ENCODE measurements at regions not wholly inside any gene's neighbourhood (a gene's known extent, or its start where the extent isn't known, plus 50 kb on each side); places are given as distances from the start of the nearest gene placed in this dataset.
A peak's percentile ranks its signal among the peaks of the same experiment; 100 is the strongest.

- Histone ChIP-seq H3K4me3 (no peak overlapping the region), H3K27ac (0 out of 6 replicates have a peak overlapping the region, but pooled peaks have one; percentile 10 to 35), H3K9me3 (no peaks in the 10 kb centered on the region), H3K4me2 (peak overlapping the region; percentile 21; the same call in 1 of the 3 replicates), H3K4me1 (peaks cover 16% of the 10 kb centered on the region; the same call in 2 of the 3 replicates)
- FAIRE-seq = no peak
- DNase-seq (ENCODE audit: low read depth in 1 of 2, low spot score in 1 of 2) = peak; percentile 55 to 82
- ATAC-seq = peak; percentile 78 to 88; a peak in 5 of 6 replicates
- CTCF ChIA-PET = interaction anchor here (0.6 to 11.2 kb wide), 20 partner anchors 9 to 852 kb away, joined by 3 to 197 read pairs (median 4); no protein-coding TSS in a partner anchor
- POLR2A ChIA-PET = interaction anchor here (0.7 to 3.1 kb wide), 2 partner anchors 153 kb away, joined by 4 to 13 read pairs; partner anchors contain the start of gene GADD45A
- WGBS (ENCODE audit: missing lambda C conversion rate) = 60% methylated on average over 7 of the region's 7 CpGs
- TF ChIP-seq, protein P1, sequence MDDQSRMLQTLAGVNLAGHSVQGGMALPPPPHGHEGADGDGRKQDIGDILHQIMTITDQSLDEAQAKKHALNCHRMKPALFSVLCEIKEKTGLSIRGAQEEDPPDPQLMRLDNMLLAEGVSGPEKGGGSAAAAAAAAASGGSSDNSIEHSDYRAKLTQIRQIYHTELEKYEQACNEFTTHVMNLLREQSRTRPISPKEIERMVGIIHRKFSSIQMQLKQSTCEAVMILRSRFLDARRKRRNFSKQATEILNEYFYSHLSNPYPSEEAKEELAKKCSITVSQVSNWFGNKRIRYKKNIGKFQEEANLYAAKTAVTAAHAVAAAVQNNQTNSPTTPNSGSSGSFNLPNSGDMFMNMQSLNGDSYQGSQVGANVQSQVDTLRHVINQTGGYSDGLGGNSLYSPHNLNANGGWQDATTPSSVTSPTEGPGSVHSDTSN (IDR thresholded peaks at IDR 0.05) = no peak
- TF ChIP-seq ZC3H11A (IDR thresholded peaks at IDR 0.05) (no peak), RARB (CRISPR knock-in tag; IDR thresholded peaks at IDR 0.05) (no peak), TFCP2L1 (CRISPR knock-in tag; IDR thresholded peaks at IDR 0.05) (no peak), EHF (CRISPR knock-in tag; IDR thresholded peaks at IDR 0.05) (no peak), RNF2 (IDR thresholded peaks at IDR 0.05; ENCODE audit: borderline replicate concordance, low read depth) (no peak), ESRRA (IDR thresholded peaks at IDR 0.05; ENCODE audit: borderline replicate concordance, low read length) (no peak), HOXA7 (CRISPR knock-in tag; IDR thresholded peaks at IDR 0.05) (no peak), FOSB (CRISPR knock-in tag; IDR thresholded peaks at IDR 0.05) (no peak), SMC3 (IDR thresholded peaks at IDR 0.05) (peak; percentile 62), FOSL2 (IDR thresholded peaks at IDR 0.05) (no peak), FOSL2 (CRISPR knock-in tag; IDR thresholded peaks at IDR 0.05) (no peak), EP300 (IDR thresholded peaks at IDR 0.05) (no peak), CBX8 (IDR thresholded peaks at IDR 0.05) (no peak), NR3C1 (IDR thresholded peaks at IDR 0.05) (no peak), JUN (IDR thresholded peaks at IDR 0.05) (no peak), RAD21 (conservative IDR thresholded peaks at IDR 0.05 in 1 of 2, IDR thresholded peaks at IDR 0.05 in 1 of 2) (peak; percentile 65 to 72)
- TF ChIP-seq, protein P2, sequence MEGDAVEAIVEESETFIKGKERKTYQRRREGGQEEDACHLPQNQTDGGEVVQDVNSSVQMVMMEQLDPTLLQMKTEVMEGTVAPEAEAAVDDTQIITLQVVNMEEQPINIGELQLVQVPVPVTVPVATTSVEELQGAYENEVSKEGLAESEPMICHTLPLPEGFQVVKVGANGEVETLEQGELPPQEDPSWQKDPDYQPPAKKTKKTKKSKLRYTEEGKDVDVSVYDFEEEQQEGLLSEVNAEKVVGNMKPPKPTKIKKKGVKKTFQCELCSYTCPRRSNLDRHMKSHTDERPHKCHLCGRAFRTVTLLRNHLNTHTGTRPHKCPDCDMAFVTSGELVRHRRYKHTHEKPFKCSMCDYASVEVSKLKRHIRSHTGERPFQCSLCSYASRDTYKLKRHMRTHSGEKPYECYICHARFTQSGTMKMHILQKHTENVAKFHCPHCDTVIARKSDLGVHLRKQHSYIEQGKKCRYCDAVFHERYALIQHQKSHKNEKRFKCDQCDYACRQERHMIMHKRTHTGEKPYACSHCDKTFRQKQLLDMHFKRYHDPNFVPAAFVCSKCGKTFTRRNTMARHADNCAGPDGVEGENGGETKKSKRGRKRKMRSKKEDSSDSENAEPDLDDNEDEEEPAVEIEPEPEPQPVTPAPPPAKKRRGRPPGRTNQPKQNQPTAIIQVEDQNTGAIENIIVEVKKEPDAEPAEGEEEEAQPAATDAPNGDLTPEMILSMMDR (IDR thresholded peaks at IDR 0.05) = peak; percentile 60
- TF ChIP-seq, protein P3, sequence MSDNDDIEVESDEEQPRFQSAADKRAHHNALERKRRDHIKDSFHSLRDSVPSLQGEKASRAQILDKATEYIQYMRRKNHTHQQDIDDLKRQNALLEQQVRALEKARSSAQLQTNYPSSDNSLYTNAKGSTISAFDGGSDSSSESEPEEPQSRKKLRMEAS (IDR thresholded peaks at IDR 0.05) = no peak
Observed at GRCh38 chr1:67532452-67533216, 102.4 kb upstream of the SERBP1 start.

DNA sequence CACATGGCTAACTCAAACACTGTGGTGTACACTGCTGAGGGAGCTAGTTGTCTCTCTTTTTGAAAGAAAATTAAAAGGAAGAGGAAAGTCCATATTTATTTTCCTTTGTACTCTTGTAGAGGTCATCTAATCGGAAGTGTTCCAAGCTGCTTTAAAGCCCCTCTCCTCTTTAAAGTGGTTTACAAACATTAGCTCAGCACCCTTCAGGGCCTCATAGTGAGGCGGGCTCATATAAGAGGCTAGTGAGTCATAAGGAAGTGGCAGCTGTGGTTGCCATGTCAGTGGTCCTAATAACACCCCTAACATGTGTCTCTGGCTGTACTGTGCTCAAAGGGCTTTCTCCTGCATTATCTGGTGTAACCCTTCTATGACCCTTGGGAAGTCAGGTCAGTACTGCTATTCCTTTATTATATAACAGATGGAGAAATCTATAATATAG, 104.4 kb upstream of the SERBP1 start:
- FAIRE-seq = no peak
- no peaks in the 10 kb centered on the region for H3K9me3 ChIP-seq
- peaks cover 16% of the 10 kb centered on the region; the same call in 2 of the 3 replicates for H3K4me1 ChIP-seq
- peak in 1 of 2 experiments; percentile 12; a peak in 2 of 6 replicates for ATAC-seq
- H3K27ac ChIP-seq = no peak overlapping the region; a peak in 1 of 6 replicates
- H3K4me2 ChIP-seq = no peak overlapping the region
- 47% methylated on average over 2 of the region's 2 CpGs for WGBS (ENCODE audit: missing lambda C conversion rate)
- ChIA-PET POLR2A (interaction anchor here (3.1 kb wide), 1 partner anchor 150 kb away, joined by 13 read pairs; the partner anchor contains the start of gene GADD45A), CTCF (interaction anchor here (0.6 to 11.2 kb wide), 26 partner anchors 8 to 574 kb away, joined by 3 to 197 read pairs (median 5); no protein-coding TSS in a partner anchor)
- no peak overlapping the region for H3K4me3 ChIP-seq
- DNase-seq (ENCODE audit: low read depth in 1 of 2, low spot score in 1 of 2) = no peak
- no peak for TF ChIP-seq RAD21 (conservative IDR thresholded peaks at IDR 0.05 in 1 of 2, IDR thresholded peaks at IDR 0.05 in 1 of 2)
- no peak for TF ChIP-seq RNF2 (IDR thresholded peaks at IDR 0.05; ENCODE audit: borderline replicate concordance, low read depth)
- no peak for TF ChIP-seq RFX5 (IDR thresholded peaks at IDR 0.05)
- TF ChIP-seq, protein P1 (IDR thresholded peaks at IDR 0.05) = no peak
- no peak for TF ChIP-seq HOXB5 (CRISPR knock-in tag; IDR thresholded peaks at IDR 0.05)
- TF ChIP-seq EHMT2 (IDR thresholded peaks at IDR 0.05; ENCODE audit: low read depth) = no peak
- no peak for TF ChIP-seq CBX8 (IDR thresholded peaks at IDR 0.05)
- no peak for TF ChIP-seq KDM5A (IDR thresholded peaks at IDR 0.05)
- no peak for TF ChIP-seq CHD2 (IDR thresholded peaks at IDR 0.05; ENCODE audit: low read length, partially characterized antibody)
- no peak for TF ChIP-seq JUN (IDR thresholded peaks at IDR 0.05)
- no peak for TF ChIP-seq NR3C1 (IDR thresholded peaks at IDR 0.05)
- TF ChIP-seq HMGXB4 (CRISPR knock-in tag; IDR thresholded peaks at IDR 0.05; ENCODE audit: borderline replicate concordance) = no peak
- TF ChIP-seq, protein P4, sequence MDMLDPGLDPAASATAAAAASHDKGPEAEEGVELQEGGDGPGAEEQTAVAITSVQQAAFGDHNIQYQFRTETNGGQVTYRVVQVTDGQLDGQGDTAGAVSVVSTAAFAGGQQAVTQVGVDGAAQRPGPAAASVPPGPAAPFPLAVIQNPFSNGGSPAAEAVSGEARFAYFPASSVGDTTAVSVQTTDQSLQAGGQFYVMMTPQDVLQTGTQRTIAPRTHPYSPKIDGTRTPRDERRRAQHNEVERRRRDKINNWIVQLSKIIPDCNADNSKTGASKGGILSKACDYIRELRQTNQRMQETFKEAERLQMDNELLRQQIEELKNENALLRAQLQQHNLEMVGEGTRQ (IDR thresholded peaks at IDR 0.05) = no peak
- TF ChIP-seq PHF8 (IDR thresholded peaks at IDR 0.05; ENCODE audit: borderline replicate concordance, low read depth) = no peak
- no peak for TF ChIP-seq CEBPB (IDR thresholded peaks at IDR 0.05)
- no peak for TF ChIP-seq KDM1A (IDR thresholded peaks at IDR 0.05; ENCODE audit: low read depth)
